ENCODE measurements at regions not wholly inside any gene's neighbourhood (a gene's known extent, or its start where the extent isn't known, plus 50 kb on each side); places are given as distances from the start of the nearest gene placed in this dataset.
"Not testable (repeated sequence)": the region's sequence is repeated elsewhere in the genome, so short reads cannot be mapped to it uniquely, and the experiment has no call there.

- DNase-seq (ENCODE audit: low spot score); H3K27me3 Mint-ChIP-seq (ENCODE audit: insufficient read depth); H3K27ac Mint-ChIP-seq; H3K36me3 Mint-ChIP-seq (ENCODE audit: low read depth); H3K4me3 Mint-ChIP-seq; H3K4me1 Mint-ChIP-seq (ENCODE audit: low read depth): not testable (repeated sequence)
- intact Hi-C loops (cut with micrococcal nuclease), result loop anchor here (10.0 kb wide), 1 partner anchor 211 kb away; no protein-coding TSS in a partner anchor
- H3K9me3 Mint-ChIP-seq, result peaks cover 26% of the 10 kb centered on the region
Measured at GRCh38 chr15:24324096-24324495, 351.5 kb upstream of the NPAP1 start.

- peaks cover 22% of the 10 kb centered on the region for H3K9me3 Mint-ChIP-seq
- H3K4me3 Mint-ChIP-seq; DNase-seq (ENCODE audit: low spot score); H3K27me3 Mint-ChIP-seq (ENCODE audit: insufficient read depth); H3K4me1 Mint-ChIP-seq (ENCODE audit: low read depth); H3K36me3 Mint-ChIP-seq (ENCODE audit: low read depth); H3K27ac Mint-ChIP-seq: not testable (repeated sequence)
- intact Hi-C loops (cut with micrococcal nuclease), result loop anchor here (10.0 kb wide), 1 partner anchor 208 kb away; no protein-coding TSS in a partner anchor
Measured at GRCh38 chr15:24326513-24326912, 349.1 kb upstream of the NPAP1 start.

DNA sequence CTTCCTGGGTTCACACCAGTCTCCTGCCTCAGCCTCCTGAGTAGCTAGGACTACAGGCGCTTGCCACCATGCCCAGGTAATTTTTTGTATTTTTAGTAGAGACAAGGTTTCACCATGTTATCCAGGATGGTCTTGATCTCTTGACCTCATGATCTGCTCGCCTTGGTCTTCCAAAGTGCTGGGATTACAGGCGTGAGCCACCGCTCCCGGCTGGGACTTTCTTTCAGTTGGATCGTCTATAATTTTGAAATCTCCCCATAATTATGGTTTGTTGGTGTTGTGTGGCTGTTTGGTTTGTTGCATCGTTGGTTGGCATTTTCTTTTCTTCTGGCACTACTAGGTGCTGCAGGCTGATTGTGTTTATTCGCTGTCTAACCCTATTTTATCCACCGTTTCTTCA is 343.6 kb upstream of the NPAP1 start:
- H3K36me3 Mint-ChIP-seq (ENCODE audit: low read depth); DNase-seq (ENCODE audit: low spot score); H3K27ac Mint-ChIP-seq; intact Hi-C loops (cut with micrococcal nuclease); H3K27me3 Mint-ChIP-seq (ENCODE audit: insufficient read depth); H3K4me3 Mint-ChIP-seq; H3K4me1 Mint-ChIP-seq (ENCODE audit: low read depth): not testable (repeated sequence)
- peaks cover 19% of the 10 kb centered on the region for H3K9me3 Mint-ChIP-seq

DNA sequence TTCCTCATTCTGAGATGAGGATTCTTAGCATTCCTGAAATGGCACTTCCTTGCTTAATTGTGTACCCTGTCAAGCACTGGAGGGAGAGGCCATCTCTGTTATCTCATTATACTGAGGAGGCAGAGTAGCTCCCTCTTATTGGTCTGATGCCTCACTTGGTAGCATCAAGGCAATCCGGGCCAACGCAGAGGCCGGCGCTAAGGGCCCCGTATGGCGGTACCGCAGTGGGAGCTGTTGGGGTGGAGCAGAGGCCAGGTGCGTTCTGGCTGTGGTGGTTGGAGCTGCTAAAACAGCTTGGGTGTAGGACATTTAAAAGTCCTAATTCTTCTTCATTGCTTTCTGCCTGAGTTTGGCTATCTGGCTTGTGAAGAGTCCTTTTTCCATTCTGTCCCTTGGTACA is 333.7 kb upstream of the NPAP1 start:
- intact Hi-C loops (cut with micrococcal nuclease); H3K27me3 Mint-ChIP-seq (ENCODE audit: insufficient read depth); H3K27ac Mint-ChIP-seq; H3K4me3 Mint-ChIP-seq; H3K36me3 Mint-ChIP-seq (ENCODE audit: low read depth); DNase-seq (ENCODE audit: low spot score); H3K4me1 Mint-ChIP-seq (ENCODE audit: low read depth): not testable (repeated sequence)
- peaks cover 27% of the 10 kb centered on the region for H3K9me3 Mint-ChIP-seq

DNA sequence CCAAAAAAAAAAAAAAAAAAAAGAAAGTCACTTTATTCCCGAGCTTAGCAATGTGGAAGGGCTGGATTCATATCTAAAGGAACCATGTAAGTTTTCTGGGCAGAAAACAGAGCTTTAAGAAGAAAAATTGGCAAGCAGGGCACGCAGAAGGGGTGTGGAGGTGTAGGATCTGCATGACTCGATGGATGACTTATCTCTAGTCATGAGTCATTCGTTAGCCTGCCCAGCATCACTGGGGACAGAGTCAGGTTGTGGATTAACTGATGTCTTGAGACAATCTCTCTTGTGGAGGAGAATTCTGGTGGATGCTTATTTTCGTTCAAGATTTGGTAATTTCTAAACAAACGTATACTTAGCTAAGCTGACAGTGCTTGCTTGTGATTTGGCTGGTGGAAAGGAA is 322.8 kb upstream of the NPAP1 start:
- H3K27ac Mint-ChIP-seq; DNase-seq (ENCODE audit: low spot score); intact Hi-C loops (cut with micrococcal nuclease); H3K4me1 Mint-ChIP-seq (ENCODE audit: low read depth); H3K36me3 Mint-ChIP-seq (ENCODE audit: low read depth); H3K27me3 Mint-ChIP-seq (ENCODE audit: insufficient read depth); H3K4me3 Mint-ChIP-seq: not testable (repeated sequence)
- peaks cover 14% of the 10 kb centered on the region for H3K9me3 Mint-ChIP-seq

DNA sequence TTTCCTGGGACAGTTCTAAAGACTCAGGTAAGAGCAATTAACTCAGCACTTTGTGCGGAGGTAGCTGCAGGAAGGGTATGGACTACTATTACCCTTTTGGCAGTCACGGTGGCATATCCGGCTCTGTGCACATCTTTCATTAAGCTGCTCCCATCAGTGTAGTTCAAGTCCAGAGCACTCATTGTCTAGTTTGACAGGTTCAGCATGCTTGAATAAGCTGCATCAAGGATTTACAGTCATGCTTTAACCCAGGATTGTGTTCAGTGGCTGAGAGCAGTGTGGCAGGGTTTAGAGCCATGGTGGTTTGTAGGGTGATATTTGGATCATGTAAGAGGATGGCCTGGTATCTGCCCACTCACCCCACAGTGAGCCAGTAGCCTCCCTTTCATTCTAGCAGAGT is 294.5 kb upstream of the NPAP1 start:
- H3K27me3 Mint-ChIP-seq (ENCODE audit: insufficient read depth); intact Hi-C loops (cut with micrococcal nuclease): not testable (repeated sequence)
- H3K9me3 Mint-ChIP-seq, result peaks cover 38% of the 10 kb centered on the region

DNA sequence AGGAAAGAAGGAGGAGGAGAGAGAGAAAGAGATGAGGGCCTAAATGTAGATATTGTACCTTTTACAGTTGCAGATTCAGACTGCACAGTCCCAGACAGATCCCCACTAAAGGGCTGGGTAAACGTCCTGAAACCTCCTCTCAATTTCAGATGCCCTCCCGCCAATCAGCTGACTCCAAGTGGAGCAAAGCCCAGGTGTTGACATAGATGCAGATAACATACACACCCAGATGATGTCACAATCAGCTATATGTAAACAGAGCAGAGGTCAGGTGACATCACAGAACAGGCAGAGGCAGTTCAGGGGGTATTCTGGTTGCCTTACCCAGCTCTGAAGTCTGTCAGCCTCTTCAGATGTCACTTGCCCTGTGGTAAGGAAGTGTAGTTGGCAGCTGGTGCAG is 290.3 kb upstream of the NPAP1 start:
- H3K4me3 Mint-ChIP-seq; H3K36me3 Mint-ChIP-seq (ENCODE audit: low read depth); H3K27ac Mint-ChIP-seq; DNase-seq (ENCODE audit: low spot score); H3K27me3 Mint-ChIP-seq (ENCODE audit: insufficient read depth); H3K4me1 Mint-ChIP-seq (ENCODE audit: low read depth); intact Hi-C loops (cut with micrococcal nuclease): not testable (repeated sequence)
- peaks cover 26% of the 10 kb centered on the region for H3K9me3 Mint-ChIP-seq

More for the DNA sequence above, 294.5 kb upstream of the NPAP1 start:
- H3K27ac Mint-ChIP-seq; H3K36me3 Mint-ChIP-seq (ENCODE audit: low read depth); H3K4me1 Mint-ChIP-seq (ENCODE audit: low read depth); H3K4me3 Mint-ChIP-seq; DNase-seq (ENCODE audit: low spot score): not testable (repeated sequence)

DNA sequence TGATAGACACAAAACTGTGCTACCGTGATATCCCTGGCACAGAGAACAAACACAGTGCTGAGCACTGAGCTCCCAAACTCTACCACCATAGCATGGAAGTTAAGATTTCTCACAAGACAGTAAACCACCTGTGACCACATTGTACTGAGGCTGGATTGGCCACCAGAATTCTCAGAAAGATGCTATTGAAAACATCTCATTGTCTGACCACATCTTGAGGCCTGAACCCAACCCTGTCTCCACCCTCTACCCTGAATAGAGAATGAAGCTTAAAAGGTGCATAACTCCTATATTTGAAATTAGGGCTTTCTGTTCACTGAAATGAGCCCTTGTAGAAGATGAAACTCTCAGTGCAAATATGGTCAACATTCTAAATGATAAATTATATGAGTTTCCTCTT is 281.3 kb upstream of the NPAP1 start:
- H3K36me3 Mint-ChIP-seq (ENCODE audit: low read depth), result no peaks in the 10 kb centered on the region
- DNase-seq (ENCODE audit: low spot score), result no peak
- intact Hi-C loops (cut with micrococcal nuclease), result no loop called here
- H3K9me3 Mint-ChIP-seq, result peaks cover 18% of the 10 kb centered on the region
- no peak overlapping the region for H3K4me3 Mint-ChIP-seq
- no peaks in the 10 kb centered on the region for H3K27me3 Mint-ChIP-seq (ENCODE audit: insufficient read depth)
- H3K27ac Mint-ChIP-seq, result no peak overlapping the region
- no peaks in the 10 kb centered on the region for H3K4me1 Mint-ChIP-seq (ENCODE audit: low read depth)

- not testable (repeated sequence) for DNase-seq (ENCODE audit: low spot score); H3K36me3 Mint-ChIP-seq (ENCODE audit: low read depth)
- peaks cover 31% of the 10 kb centered on the region for H3K9me3 Mint-ChIP-seq
Measured at GRCh38 chr15:24412649-24413048, 262.9 kb upstream of the NPAP1 start.

DNA sequence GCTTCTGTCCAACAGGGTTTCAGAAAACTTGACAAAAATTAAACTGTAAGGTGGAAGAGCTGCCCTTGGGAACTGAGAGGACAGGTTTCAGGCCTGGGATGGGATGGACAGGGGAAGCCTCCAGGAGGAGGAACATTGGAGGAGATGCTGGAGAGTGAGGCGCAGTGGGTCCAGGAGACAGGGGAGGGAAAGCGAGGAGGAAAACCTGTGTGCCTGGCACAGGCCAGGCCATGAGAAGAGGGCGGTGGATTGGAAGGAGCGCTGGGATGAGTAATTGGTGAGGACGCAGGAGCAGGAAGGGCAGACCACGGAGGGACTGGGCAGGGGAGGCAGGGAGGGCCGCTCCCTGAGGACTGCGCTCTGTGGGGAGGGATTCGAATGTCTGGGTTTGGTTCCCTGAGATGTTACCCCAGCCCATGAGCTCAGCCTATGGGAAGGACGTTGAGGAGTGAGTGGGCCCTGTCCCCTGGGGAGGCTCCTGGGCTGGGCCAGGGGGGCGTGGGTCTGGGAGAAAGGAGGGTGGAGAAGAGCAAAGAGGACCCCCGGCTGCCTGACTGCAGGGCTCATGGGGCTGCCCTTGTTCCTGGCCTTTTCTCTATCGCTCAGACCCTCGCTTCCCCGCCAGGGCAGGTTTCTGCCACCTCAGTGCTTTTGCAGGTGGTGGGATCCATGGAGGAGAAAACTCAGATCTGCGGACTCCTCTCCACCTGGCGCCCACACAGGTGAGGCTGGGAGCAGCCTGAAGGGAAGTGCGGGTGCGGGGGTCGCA is 249.1 kb upstream of the NPAP1 start:
- H3K27me3 Mint-ChIP-seq (ENCODE audit: insufficient read depth); H3K36me3 Mint-ChIP-seq (ENCODE audit: low read depth); H3K4me3 Mint-ChIP-seq; DNase-seq (ENCODE audit: low spot score); H3K4me1 Mint-ChIP-seq (ENCODE audit: low read depth); H3K27ac Mint-ChIP-seq; intact Hi-C loops (cut with micrococcal nuclease): not testable (repeated sequence)
- peaks cover 17% of the 10 kb centered on the region for H3K9me3 Mint-ChIP-seq

More at GRCh38 chr15:24412649-24413048, 262.9 kb upstream of the NPAP1 start:
- H3K27me3 Mint-ChIP-seq (ENCODE audit: insufficient read depth); H3K4me3 Mint-ChIP-seq; H3K4me1 Mint-ChIP-seq (ENCODE audit: low read depth); intact Hi-C loops (cut with micrococcal nuclease); H3K27ac Mint-ChIP-seq: not testable (repeated sequence)

DNA sequence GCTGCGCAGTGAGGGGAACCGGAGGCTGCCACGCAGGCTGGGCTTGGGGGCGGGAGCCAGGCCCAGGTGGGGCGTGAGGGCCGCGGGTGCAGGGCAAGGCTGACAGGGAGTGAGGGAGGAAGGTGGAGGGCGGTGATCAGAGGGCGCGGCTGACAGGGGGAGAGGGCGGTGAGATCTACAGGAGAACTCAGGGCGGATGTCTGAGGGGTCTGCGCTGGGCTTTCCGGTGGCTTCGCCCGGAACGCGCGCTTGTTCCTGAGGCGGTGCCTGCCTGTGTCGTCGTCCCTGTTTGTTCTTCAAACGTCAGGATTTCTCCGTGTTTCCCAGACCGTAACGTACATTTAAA is 248.5 kb upstream of the NPAP1 start:
- H3K27me3 Mint-ChIP-seq (ENCODE audit: insufficient read depth); H3K4me1 Mint-ChIP-seq (ENCODE audit: low read depth); H3K4me3 Mint-ChIP-seq; DNase-seq (ENCODE audit: low spot score); H3K36me3 Mint-ChIP-seq (ENCODE audit: low read depth); H3K27ac Mint-ChIP-seq; intact Hi-C loops (cut with micrococcal nuclease): not testable (repeated sequence)
- H3K9me3 Mint-ChIP-seq, result peaks cover 17% of the 10 kb centered on the region

DNA sequence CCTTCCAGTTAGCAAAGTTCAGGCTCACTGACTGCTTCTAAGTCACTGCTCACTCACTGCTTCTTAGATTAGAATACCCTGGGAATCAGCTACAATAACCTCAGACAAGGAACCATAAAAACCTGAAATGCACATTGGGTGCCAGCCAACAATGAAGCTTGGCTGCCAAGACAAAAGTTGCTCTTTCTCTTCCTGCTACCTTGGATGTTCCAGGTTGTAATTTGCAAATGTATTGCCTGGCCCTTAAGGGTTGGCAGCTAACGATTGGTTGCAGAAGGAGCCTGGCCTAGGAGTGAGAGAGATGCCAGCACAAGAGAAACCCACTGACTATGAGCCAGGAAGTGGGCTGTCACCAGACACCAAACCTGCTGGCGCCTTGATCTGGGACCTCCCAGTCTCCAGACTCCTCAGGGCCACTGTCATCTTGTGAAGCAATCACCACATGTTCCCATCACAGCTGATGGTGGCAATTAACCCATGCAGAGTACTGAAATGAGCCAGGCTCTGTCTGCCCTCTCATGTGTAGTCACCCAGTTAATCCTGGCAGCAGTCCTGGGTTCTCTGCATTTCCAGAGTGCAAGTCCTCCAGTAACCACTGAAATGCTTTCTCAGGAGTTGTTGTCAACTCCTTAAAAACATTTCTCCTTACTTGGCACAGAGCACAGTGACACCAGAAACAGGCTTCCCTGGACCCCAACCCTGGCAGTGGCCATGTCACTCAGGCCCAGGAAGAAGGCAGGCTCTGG is 240.3 kb upstream of the NPAP1 start:
- H3K27me3 Mint-ChIP-seq (ENCODE audit: insufficient read depth); H3K4me3 Mint-ChIP-seq; H3K27ac Mint-ChIP-seq; H3K4me1 Mint-ChIP-seq (ENCODE audit: low read depth); DNase-seq (ENCODE audit: low spot score); H3K36me3 Mint-ChIP-seq (ENCODE audit: low read depth); intact Hi-C loops (cut with micrococcal nuclease): not testable (repeated sequence)
- H3K9me3 Mint-ChIP-seq, result peaks cover 19% of the 10 kb centered on the region

DNA sequence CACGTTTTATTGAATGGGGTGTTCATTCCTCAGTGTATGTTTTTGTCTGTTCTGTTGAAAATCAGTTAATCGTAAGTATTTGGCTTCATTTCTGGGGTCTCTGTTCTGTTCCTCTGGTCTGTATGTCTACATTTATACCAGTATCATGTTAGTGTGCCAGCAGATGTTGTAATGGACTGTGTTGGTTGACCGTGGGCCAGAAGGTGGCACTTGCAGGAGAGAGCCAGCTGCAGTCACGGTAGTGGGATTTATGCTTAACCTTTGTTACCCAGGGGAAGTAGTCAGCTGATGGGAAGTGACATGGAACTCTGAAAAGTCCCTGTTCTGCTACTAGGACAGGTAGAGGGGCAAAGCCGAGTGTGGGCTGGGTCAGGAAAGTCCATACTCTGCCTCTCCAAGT is 238.3 kb upstream of the NPAP1 start:
- H3K27me3 Mint-ChIP-seq (ENCODE audit: insufficient read depth); H3K4me3 Mint-ChIP-seq; H3K27ac Mint-ChIP-seq; H3K36me3 Mint-ChIP-seq (ENCODE audit: low read depth); DNase-seq (ENCODE audit: low spot score); intact Hi-C loops (cut with micrococcal nuclease); H3K4me1 Mint-ChIP-seq (ENCODE audit: low read depth): not testable (repeated sequence)
- H3K9me3 Mint-ChIP-seq, result peaks cover 20% of the 10 kb centered on the region
